ENCODE measurements at regions not wholly inside any gene's neighbourhood (a gene's known extent, or its start where the extent isn't known, plus 50 kb on each side); places are given as distances from the start of the nearest gene placed in this dataset.
A peak's percentile ranks its signal among the peaks of the same experiment; 100 is the strongest.

GRCh38 chrX:9146657-9147056 is 112.7 kb upstream of the FAM9B start (continued):
- no peak for TF ChIP-seq NANOG (IDR thresholded peaks at IDR 0.05; ENCODE audit: borderline replicate concordance)
- no peak for TF ChIP-seq REST (IDR thresholded peaks at IDR 0.05; ENCODE audit: unreplicated experiment)
- no peak for TF ChIP-seq STAT1 (IDR thresholded peaks at IDR 0.05; ENCODE audit: unreplicated experiment)
- no peak for TF ChIP-seq ZNF331 (CRISPR knock-in tag; IDR thresholded peaks at IDR 0.05; ENCODE audit: low read depth)
- TF ChIP-seq EZH2 (IDR thresholded peaks at IDR 0.05; ENCODE audit: low read depth, unreplicated experiment) = no peak
- no peak for TF ChIP-seq POLR2AphosphoS5 (IDR thresholded peaks at IDR 0.05; ENCODE audit: low read depth)
- TF ChIP-seq JUNB (IDR thresholded peaks at IDR 0.05; ENCODE audit: unreplicated experiment) = no peak
- no peak for TF ChIP-seq EZH2phosphoT487 (IDR thresholded peaks at IDR 0.05; ENCODE audit: unreplicated experiment)

GRCh38 chrX:9147086-9147485 is 113.2 kb upstream of the FAM9B start:
- H3K4me1 Mint-ChIP-seq = peaks cover 55% of the 10 kb centered on the region
- peaks cover 21% of the 10 kb centered on the region; the same call in 2 of the 3 replicates for H3K36me3 Mint-ChIP-seq (ENCODE audit: low read depth)
- peak overlapping the region; percentile 41; the same call in 1 of the 2 replicates for H3K4me3 ChIP-seq
- no peak for TF ChIP-seq JUNB (IDR thresholded peaks at IDR 0.05; ENCODE audit: unreplicated experiment)
- TF ChIP-seq CTCF (conservative IDR thresholded peaks at IDR 0.05; ENCODE audit: low read depth in 2 of 2) = no peak
- no peak for TF ChIP-seq CREB1 (CRISPR knock-in tag; IDR thresholded peaks at IDR 0.05; ENCODE audit: low read depth)
- no peak for TF ChIP-seq EZH2phosphoT487 (IDR thresholded peaks at IDR 0.05; ENCODE audit: unreplicated experiment)
- no peak for TF ChIP-seq NANOG (IDR thresholded peaks at IDR 0.05; ENCODE audit: borderline replicate concordance)
- no peak for TF ChIP-seq ZNF462 (CRISPR knock-in tag; IDR thresholded peaks at IDR 0.05)
- TF ChIP-seq ETS1 (IDR thresholded peaks at IDR 0.05) = no peak
- TF ChIP-seq POLR2AphosphoS5 (IDR thresholded peaks at IDR 0.05; ENCODE audit: low read depth) = no peak
- no peak for TF ChIP-seq ZNF331 (CRISPR knock-in tag; IDR thresholded peaks at IDR 0.05; ENCODE audit: low read depth)
- TF ChIP-seq ZNF114 (CRISPR knock-in tag; IDR thresholded peaks at IDR 0.05) = no peak
- no peak for TF ChIP-seq STAT1 (IDR thresholded peaks at IDR 0.05; ENCODE audit: unreplicated experiment)

More at GRCh38 chrX:9147086-9147485, 113.2 kb upstream of the FAM9B start:
- H4K20me1 ChIP-seq (replicated peaks; ENCODE audit: insufficient read depth) = no peaks in the 10 kb centered on the region
- H3K4me3 Mint-ChIP-seq = no peak overlapping the region
- peak overlapping the region; percentile 74 for H3K27ac Mint-ChIP-seq
- peak; percentile 35 for ATAC-seq
- peaks cover 13% of the 10 kb centered on the region for H3K9me3 Mint-ChIP-seq
- no peaks in the 10 kb centered on the region for H3K36me3 ChIP-seq (ENCODE audit: insufficient read depth)
- H3K9me2 ChIP-seq (ENCODE audit: insufficient read depth) = no peaks in the 10 kb centered on the region
- H3K27me3 Mint-ChIP-seq (ENCODE audit: insufficient read depth, low read depth, poor library complexity) = no peaks in the 10 kb centered on the region
- H3K27me3 ChIP-seq (ENCODE audit: insufficient read depth) = no peaks in the 10 kb centered on the region
- H3K79me2 ChIP-seq (replicated peaks; ENCODE audit: insufficient read depth) = no peaks in the 10 kb centered on the region
- DNase-seq (ENCODE audit: low spot score) = no peak
- H2AFZ ChIP-seq = no peak overlapping the region
- H3K4me2 ChIP-seq = peak overlapping the region; percentile 60; the same call in 1 of the 2 replicates
- H3F3A ChIP-seq (replicated peaks; ENCODE audit: low read depth) = no peaks in the 10 kb centered on the region
- peaks cover 34% of the 10 kb centered on the region for H3K4me1 ChIP-seq (ENCODE audit: insufficient read depth)
- H3K27ac ChIP-seq (ENCODE audit: low read depth) = peak overlapping the region; percentile 81; the same call in 1 of the 2 replicates

Measured in GM23338 (cell line).